ENCODE measurements at regions not wholly inside any gene's neighbourhood (a gene's known extent, or its start where the extent isn't known, plus 50 kb on each side); places are given as distances from the start of the nearest gene placed in this dataset.
"Not testable (repeated sequence)": the region's sequence is repeated elsewhere in the genome, so short reads cannot be mapped to it uniquely, and the experiment has no call there.

DNA sequence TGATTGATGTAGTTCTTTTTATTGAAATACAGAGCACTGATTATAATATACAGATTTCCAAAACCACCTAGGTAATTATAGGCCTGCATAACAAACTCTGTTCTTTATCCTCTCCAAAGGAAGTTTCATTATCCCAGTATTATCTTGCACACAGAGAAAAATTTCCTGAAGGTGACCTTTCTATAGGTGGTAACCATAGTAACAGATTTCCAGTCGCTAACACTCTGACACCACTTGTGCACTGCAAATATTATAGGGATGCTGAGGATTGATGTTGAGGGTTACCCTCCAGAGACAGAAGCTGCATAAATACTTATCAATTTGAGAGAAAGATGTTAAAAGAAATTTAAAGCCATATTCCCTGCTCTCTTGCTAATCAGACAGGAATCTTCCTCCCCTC is 274.5 kb upstream of the NRSN1 start:
- intact Hi-C loops (cut with micrococcal nuclease) = no loop called here

DNA sequence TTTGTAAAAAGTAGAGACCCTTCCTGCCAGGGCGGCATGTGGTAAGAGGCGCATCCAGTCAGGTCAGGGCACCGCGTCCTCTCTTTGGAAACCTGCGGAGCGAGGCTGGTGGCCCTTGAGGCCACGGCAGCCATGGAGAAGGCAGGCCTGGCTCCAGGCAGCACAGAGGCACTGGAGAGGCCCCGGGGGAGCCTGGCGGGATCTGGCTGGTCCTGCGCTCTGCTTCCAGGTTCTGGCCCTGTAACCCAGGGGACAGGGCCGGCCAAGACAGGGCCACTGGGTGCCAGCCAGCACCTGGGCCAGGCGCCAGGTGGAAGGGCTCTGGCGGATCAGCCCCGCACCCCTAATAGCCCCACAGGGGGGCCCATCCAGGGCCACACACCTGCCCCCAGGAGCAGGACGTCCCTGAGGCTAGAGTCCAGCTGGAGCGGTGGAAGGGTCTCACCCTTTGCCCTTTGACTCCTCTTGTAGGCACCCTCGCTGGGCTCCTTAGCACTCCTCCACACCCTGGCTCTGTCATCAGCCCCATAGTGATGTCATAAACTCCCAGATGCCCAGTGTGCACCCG is 272.4 kb upstream of the NRSN1 start:
- intact Hi-C loops (cut with micrococcal nuclease) = not testable (repeated sequence)

DNA sequence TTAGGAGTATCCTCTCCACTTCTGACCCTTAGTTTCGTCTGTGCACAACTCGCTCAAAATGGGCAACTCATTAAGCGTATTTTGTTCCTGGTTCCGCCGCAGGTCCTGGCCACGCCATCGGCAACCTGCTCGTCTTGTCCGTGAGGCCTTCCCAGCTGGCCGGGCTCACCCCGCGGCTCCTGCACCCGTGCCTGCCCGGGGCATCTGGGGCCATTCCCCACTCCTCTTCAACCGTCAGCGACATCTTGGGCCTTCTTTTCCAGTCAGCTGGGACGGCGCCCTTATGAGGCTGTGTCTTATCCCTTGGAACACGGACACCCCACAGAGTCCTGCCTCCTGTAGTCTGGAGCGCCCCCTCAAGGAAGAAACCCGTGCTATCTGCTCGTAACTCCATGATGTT is 271.9 kb upstream of the NRSN1 start:
- intact Hi-C loops (cut with micrococcal nuclease) = not testable (repeated sequence)

DNA sequence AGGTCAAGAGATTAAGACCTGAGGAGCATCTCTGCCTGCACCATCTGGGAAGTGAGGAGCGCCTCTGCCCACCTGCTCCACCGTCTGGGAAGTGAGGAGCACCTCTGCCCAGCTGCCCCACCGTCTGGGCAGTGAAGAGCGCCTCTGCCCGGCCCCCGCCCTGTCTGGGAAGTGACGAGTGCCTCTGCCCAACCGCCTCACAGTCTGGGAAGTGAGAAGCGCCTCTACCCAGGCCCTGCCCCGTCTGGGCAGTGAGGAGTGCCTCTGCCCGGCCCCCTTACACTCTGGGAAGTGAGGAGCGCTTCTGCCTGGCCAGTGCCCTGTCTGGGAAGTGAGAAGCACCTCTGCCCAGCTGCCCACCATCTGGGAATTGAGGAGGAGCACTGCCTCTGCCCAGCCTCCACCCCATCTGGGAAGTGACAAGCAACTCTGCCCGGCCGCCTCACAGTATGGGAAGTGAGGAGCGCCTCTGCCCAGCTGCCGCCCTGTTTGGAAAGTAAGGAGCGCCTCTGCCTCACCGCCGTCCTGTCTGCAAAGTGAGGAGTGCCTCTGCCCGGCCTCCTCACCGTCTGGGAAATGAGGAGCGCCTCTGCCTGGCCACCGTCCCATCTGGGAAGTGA is 270.4 kb upstream of the NRSN1 start:
- intact Hi-C loops (cut with micrococcal nuclease) = no loop called here

DNA sequence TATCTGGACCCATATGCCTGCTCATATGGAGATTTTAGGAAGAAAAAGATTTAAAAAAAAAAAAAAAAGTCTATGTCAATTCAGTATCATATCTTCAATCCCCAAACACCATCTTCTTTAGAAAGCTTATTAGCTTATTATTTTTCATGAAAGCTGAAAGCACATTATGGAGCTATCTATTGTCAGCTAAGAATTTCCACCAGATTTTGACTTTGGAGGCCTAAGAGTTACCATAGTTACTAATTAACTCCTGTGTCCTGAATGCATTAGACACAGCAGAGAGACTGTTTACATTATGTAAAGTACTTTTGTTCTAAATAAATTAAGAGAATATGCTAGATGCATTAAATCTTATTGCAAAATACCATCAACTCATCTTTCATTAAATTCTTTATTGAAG is 255.5 kb upstream of the NRSN1 start:
- intact Hi-C loops (cut with micrococcal nuclease) = no loop called here

- intact Hi-C loops (cut with micrococcal nuclease) = no loop called here
These were observed 252.9 kb upstream of the NRSN1 start for GRCh38 chr6:23873161-23873560.

DNA sequence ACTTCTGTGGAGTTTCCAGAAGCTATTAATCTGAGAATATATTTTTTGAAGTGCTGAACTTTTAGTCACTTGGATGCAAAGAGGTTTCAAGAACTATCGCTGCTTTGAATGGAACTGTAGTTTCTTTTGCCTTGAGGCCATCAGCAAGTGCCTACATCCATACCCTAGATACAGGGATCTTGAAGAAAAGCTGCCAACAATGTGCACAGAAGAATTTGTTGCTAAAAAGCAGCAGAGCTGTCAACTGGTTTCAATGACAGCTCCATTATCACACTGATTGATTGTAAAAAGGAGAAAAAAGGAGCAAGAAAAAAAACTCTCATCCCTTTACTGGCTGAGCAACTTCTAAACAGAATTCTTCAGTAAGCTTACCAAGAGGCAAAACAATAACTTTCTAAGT is 251.0 kb upstream of the NRSN1 start:
- intact Hi-C loops (cut with micrococcal nuclease) = no loop called here

GRCh38 chr6:23879816-23880215 is 246.2 kb upstream of the NRSN1 start:
- intact Hi-C loops (cut with micrococcal nuclease) = no loop called here

DNA sequence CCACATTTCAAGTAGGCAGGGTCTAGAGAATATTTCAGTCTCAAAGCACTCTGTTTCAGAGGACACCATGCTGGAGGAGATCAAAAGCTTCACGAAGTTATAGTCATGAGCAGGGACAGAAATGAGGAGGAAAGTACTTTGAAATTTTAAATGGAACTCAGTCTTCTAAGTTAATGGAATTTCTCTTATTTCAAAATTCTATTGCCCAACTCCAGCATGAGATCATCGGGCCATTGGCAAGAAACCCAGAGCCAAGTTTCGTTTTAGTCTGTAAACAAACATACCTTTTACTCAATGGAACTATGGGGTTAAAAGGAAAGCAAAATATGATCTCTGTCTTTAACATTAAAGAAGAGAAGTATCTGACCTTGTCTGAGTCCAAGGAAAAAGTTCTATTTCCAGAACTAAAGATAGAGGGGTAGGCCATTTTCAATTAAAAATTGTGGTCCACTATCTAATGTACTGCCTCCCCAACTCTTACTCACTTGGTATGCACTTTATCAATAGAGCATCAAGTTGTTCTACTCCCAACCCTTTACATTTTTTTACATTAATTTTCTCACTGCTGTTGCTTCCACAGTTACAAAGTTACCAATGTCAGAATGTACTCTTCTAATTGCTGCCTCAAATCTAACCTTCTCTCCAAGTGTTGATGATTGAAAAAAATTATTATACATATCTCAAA is 235.3 kb upstream of the NRSN1 start:
- intact Hi-C loops (cut with micrococcal nuclease) = no loop called here

DNA sequence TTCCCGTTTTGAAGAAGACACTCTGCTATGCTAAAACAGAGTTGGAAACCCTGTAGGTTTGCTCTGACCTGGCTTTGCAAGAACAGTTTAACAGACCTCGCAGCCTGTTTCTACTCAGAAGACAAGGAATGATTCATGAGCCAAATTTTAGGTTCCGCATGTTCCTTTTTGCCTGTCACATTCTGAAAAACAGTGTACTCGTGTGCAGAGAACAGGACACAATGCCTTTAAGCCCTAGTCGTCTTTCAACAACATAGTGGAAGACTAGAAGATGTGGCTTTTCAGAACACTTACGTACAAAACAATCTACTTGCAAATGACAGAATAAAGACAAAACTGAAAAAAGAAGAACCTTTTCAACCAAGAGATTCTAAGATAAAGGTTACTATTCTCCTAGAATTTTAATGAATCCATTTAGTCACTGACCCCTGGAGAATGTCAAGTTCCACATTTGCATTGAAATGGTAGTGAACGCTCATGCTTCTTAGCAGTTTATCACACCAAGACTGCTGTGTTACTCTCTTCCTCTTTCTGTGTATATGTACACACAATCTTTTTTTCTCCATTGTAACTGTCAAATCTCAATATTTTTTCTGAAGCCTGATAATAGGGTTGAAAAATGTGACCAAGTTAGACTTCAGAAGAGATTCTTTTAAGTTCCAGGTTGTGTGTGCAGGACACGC is 220.7 kb upstream of the NRSN1 start:
- intact Hi-C loops (cut with micrococcal nuclease) = no loop called here

GRCh38 chr6:23910420-23910819 is 215.6 kb upstream of the NRSN1 start:
- intact Hi-C loops (cut with micrococcal nuclease) = no loop called here

DNA sequence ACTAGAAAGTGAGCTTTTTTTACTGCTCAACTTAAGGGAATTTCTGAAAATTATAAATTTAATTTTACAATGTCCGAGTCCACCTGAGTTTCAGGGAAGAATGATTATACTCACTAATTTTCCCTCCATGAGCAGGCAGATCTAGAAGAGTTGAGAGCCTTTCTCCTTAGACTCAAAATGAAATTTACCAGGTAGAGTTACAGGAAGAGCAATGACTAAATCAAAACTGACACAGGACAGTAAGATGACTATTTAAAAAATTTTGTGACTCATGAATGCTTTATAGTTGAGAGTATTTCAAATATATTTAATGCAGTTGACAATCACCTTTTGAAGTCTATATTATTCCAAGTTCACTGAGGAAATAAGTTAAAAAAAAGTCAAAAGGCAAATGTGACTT is 198.1 kb upstream of the NRSN1 start:
- intact Hi-C loops (cut with micrococcal nuclease) = no loop called here

- intact Hi-C loops (cut with micrococcal nuclease) = no loop called here
These were observed 196.8 kb upstream of the NRSN1 start for GRCh38 chr6:23929201-23929600.

DNA sequence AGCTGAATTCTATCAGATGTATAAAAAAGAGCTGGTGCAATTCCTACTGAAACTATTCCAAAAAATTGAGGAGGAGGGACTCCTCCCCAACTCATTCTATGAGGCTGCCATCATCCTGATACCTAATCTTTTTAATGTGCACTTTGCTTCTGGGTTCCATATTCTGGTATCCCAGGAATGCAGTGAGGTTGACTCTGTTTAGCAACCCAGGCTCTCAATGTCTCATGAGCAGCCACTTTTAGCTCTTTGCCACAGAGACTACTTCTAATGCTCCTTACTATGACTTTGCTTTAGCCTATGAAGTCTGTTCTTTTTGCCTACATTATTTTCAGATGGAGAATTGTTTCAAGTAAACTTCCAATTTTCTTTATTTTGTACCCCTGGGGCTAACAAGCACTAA is 185.5 kb upstream of the NRSN1 start:
- intact Hi-C loops (cut with micrococcal nuclease) = no loop called here

DNA sequence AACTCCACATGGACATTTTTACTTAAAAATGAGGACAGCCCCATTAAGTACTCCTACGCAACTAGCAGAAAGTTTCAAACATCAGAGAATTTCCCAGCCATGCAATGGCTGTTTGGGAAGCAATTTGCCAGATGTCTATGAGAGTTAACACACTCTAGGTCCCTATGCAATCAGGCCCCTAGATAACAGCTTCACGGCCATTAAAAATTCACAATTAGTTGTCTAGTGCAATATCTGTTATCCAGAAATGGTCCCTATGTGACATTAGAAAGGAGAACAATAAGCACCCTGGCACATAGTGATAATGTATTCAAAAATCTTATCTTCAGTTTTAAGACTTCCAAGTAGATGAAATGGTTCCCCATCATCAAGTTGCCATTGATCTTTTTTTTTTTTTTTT is 174.3 kb upstream of the NRSN1 start:
- intact Hi-C loops (cut with micrococcal nuclease) = no loop called here

DNA sequence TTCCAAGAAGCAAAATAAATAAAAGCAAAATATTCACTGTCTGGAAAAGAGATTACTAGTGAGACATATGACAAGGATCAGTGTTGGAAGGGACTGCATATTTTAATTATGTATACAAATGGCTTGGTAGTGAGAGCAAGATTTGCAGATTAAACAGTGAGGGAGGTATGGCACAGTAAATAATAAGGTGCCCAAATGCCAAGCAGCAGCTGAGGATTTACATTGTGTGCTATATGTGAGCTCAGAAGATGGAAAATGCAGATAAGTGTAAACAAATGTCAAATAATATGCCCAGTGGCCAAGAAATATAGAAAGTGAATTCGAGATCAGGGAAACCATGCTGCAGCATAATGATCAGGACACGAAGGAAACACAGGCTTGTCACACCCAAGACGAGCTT is 173.8 kb upstream of the NRSN1 start:
- intact Hi-C loops (cut with micrococcal nuclease) = no loop called here

GRCh38 chr6:23953976-23954375 is 172.0 kb upstream of the NRSN1 start:
- intact Hi-C loops (cut with micrococcal nuclease) = no loop called here

- intact Hi-C loops (cut with micrococcal nuclease) = no loop called here
These were observed 169.0 kb upstream of the NRSN1 start for GRCh38 chr6:23957017-23957416.

DNA sequence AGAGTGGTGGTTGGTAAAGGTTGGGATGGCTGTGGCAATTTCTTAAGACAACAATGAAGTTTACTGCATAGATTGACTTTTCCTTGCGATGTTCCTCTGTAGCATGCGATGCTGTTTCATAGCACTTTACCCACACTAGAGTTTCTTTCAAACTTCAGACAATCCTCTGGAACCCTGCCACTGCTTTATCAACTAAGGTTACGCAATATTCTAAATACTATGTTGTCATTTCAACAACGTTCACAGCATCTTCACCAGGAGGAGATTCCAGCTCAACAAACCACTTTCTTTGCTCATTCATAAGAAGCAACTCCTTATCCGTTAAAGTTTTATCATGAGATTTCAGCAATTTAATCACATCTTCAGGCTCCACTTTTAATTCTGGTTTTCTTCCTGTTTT is 161.2 kb upstream of the NRSN1 start:
- intact Hi-C loops (cut with micrococcal nuclease) = no loop called here

- intact Hi-C loops (cut with micrococcal nuclease) = no loop called here
These were observed 156.7 kb upstream of the NRSN1 start for GRCh38 chr6:23969344-23969743.

GRCh38 chr6:23977706-23978105 is 148.3 kb upstream of the NRSN1 start:
- intact Hi-C loops (cut with micrococcal nuclease) = no loop called here

- intact Hi-C loops (cut with micrococcal nuclease) = no loop called here
These were observed 145.1 kb upstream of the NRSN1 start for GRCh38 chr6:23980965-23981364.

GRCh38 chr6:23981923-23982322 is 144.1 kb upstream of the NRSN1 start:
- intact Hi-C loops (cut with micrococcal nuclease) = no loop called here

Measured in T-helper 1 cell treated with Interleukin-12 subunit alpha and Interleukin-12 subunit beta and Interleukin-4 antibody, amounts not matched to agents 30 ng/mL and 1 ng/mL, for 36 hours (primary cell).